HG03558 (cell line): ENCODE measurements at regions not wholly inside any gene's neighbourhood (a gene's known extent, or its start where the extent isn't known, plus 50 kb on each side); places are given as distances from the start of the nearest gene placed in this dataset.
"Not testable (repeated sequence)": the region's sequence is repeated elsewhere in the genome, so short reads cannot be mapped to it uniquely, and the experiment has no call there.

Experiments used
- ATAC-seq: cut with Tn5 transposase; IDR thresholded peaks from one replicate; pipeline ENCODE4 v1.9.1; 2021; ENCODE audit warnings: moderate number of reproducible peaks; ENCODE audit not compliant: unreplicated experiment; ENCODE audit errors: extremely low read depth

DNA sequence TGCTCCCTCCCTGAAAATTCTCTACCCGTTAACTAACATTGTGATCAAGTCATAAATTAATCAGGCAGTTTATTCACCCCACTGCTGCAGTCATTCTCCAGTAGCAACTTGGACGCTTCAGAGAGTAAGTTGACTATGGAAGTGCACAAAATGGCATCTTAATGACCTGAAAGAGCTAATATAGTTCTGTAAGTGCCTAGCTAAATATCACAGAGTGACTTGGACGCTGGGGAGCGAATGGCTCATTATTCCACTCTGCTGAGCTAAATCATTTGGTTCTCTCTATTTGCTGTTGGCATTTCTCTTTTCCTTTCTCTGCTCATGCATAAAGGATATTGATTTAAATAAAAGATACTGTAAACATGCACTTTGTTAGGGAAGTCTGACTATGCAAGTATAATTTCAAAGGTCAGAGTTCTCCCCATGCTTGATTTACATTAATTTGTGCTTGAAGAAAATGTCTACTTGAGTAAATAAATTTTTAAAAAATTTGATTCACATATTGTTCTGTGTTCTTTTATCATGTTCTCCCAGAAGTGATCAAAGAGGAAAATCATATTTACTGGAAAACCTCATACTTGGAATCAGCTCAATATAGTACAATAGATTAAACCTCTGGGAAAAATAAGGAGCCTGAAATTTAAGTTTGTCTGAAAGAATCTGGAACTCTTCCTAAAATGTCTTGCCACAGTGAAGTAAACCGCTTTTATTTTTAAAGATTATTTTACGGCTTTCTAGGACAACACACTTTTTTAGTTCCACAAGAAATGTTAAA, 169.5 kb upstream of the HAPLN1 start:
- no peak for ATAC-seq

DNA sequence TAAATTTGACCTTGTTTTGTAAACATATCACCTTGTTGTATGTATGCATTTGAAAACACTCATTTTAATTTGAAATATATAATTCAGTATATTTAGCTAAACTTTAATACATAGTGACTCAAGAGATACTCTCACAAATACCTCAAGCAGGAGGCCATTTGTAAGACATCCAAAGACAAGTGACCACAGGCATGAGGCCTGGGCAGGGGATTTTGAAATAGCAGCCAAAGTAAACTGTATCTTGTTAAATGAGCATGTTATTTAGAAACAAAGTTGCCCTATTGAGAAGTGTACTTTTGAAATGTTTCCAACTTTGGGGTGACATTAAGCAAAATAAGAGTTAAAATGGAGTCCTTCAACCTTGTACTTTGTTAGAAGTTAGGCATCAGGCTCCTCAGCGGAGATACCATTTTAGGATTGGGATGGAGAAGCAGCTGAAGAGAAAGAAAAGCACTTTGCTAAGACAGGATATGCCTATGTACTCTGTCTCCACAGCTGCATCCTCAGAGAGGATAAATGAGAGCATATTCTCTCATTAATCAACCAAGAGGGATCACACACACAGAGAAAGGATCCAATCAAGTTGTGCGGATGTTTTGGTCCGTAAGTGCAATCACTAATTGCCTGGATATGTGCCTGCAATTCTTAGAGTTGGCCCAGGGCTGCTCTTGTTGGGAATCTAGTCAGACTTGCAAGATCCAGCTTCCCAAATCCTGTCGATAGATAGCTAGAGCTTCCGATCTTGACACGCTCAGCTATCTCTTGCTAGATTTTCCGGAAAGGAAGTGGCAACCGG, 157.5 kb upstream of the HAPLN1 start:
- ATAC-seq: no peak

DNA sequence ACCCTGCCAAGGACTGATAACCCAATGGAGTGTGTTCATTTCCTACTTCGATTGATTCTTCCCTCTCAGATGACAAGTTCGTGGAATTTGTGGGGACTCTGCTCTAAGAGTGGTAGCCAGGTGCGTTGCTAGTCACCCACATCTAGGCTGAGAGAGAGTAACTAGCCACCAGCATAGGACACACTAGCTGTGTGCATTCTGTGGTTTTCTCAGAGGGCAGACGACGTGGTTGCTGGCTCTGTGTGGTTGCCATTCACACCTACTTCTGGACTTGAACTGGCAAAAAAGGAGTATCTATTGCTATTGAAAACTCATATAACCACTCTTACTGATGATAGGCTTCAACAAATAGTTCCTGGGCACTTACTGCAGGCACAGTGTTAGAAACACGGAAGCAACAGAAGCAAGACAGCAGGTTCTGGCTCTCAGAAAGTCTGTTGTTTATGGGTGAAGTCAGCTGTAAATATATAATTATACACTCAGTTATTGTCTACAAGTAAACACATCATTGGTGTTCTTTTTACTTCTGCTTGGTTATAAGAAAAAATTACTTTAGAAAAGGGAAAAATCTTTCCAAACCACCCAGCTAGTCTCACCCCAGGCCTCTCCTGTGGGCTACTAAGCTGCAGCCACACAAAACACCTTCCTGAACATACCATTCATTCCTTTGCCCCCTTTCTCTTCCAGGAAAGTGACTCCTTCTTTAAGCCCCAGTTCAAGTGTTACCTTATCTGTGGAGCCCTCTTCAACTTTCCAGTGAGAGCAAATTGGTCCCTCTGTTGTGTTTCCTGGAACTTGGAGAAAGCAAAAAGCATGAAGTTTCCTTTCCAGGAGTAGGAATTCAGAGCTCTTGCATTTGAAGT, 151.1 kb upstream of the HAPLN1 start:
- ATAC-seq: no peak

DNA sequence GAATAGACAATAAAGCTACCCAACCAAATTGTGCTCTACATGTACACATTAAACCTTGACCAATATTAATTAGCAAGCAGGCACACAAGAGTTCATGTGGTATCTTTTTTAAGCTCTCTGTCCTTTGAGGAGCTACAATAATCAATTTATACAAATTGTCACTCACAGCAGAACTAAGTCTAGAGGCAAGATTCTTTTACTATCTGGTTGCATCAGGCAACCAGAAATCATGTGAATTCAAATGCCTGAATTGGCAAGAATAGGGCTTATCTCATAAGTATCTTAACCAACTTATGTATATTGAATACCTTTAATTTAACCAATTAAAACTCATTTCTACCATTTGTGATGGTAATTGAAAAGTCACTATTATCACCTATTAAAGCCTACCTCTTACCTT, 145.5 kb upstream of the HAPLN1 start:
- no peak for ATAC-seq

DNA sequence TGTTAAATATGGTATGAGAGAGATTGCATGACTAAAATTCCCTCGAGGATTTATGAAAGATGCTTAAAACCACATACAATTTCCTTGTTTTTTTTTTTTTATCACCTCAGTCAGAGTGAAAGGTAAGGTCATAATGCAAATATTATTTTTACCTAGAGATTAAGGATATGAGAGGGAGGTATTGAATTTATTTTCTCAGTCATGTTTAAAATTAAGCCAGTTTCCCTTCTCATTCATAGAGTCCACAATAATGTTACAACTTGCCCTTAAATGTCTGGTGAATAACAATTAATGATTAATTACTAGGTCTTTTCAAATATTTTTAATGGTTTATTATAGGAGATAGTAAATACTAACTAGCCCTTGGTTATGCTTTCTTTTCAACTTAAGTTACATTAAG, 144.9 kb upstream of the HAPLN1 start:
- ATAC-seq: no peak

DNA sequence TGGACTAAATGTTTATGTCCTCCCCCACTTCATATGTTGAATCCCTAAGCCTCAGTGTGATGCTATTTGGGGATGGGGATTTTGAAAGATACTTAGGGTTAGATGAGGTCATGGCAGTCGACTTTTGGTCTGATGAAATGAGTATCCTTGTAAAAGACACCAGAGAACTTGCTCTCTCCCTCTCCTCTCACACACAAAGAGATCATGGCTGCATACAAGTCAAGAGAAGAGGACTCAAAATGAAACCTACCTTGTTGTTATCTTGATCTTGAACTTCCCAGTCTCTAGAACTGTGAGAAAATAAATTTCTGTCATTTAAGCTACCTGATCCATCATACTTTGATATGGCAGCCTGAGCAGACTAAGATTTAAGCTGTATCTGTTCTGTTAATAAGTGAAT, 144.0 kb upstream of the HAPLN1 start:
- no peak for ATAC-seq

DNA sequence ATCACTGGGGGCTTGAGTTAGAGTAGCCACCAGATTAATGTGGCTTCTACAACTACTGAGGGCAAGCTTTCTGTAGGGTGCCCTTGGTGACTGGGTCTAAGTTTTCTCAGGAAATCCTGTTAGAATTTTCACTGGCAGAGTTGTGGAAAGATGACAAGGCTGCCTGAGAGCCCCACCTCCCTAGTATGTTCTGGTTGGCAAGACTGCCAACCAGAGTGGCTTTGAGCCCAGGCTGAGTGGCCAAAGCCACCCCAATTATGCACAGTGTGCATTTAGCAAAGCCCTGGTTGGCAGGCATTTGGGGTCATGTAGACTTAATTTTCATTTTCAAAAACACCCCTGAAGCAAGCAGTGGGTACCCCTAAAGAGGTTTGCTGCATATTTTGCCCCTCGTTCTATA, 136.7 kb upstream of the HAPLN1 start:
- ATAC-seq: no peak

DNA sequence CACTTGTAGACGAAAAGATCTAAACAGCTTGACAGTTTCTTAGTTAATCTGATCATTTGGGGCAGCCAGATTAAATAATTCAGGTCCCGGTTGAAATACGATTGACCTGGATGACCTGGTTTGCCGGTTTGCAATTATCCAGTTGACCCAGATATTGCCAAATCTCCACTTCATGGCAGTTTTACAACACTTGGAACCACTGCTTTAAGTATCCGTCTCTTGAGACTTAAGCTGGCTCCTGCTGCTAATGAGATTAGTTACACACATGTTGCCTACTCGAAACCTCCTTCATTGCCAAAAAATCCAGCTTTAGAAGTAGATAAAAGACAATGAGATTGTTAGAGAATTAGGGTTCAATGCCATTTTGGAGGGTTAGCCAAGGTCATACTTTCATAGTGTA, 136.2 kb upstream of the HAPLN1 start:
- no peak for ATAC-seq

DNA sequence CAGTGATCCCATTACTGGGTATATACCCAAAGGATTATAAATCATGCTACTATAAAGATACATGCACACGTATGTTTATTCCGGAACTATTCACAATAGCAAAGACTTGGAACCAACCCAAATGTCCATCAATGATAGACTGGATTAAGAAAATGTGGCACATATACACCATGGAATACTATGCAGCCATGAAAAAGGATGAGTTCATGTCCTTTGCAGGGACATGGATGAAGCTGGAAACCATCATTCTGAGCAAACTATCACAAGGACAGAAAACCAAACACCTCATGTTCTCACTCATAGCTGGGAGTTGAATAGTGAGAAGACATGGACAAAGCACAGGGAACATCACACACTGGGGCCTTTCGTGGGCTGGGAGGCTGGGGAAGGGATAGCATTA, 129.8 kb upstream of the HAPLN1 start:
- not testable (repeated sequence) for ATAC-seq

DNA sequence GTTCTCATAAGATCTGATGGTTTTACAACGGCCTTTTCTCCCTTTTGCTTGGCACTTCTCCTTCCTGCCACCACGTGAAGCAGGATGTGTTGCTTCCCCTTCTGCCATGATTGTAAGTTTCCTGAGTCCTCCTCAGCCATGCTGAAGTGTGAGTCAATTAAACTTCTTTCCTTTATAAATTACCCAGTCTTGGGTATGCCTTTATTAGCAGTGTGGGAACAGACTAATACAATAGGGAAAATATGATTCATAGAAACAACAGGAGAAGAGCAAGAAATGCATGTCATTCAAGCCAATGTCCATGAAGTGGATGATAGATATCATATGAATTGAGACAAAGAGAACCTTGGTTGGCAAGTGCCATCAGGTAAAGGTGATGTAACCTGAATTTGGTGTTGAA, 128.3 kb upstream of the HAPLN1 start:
- ATAC-seq: no peak

DNA sequence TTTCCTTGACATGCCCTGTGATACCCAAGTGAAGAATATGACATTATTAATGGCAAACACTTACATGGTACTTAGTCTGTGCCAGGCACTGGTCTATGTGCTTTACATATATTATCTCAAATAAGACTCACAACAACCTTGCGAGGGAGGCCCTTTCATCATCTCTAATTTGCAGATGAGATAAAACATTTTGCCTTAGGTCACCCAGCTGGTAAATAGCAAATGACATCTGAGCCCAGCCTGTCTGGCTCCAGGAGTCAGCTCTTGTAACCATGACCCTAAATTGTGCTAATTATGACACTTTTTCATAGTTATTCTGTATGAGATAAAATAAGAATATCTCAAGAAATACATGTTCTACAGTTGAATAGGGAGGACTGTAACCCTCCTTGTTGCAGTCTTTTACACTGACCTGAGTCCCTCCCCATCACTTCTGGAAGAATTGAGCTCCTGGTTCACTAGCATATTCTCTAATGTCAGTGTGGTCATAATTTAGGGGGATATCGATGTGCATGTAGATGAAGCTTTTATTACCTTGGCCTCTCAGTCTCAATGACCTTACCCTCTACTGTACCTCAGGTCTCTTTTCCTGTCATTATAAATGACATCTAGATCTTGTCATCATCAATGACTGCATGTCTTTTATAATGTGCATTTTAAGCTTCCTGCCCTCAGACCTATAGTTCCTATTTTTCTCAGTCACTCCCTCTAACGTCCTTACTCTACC, 126.1 kb upstream of the HAPLN1 start:
- ATAC-seq: no peak

DNA sequence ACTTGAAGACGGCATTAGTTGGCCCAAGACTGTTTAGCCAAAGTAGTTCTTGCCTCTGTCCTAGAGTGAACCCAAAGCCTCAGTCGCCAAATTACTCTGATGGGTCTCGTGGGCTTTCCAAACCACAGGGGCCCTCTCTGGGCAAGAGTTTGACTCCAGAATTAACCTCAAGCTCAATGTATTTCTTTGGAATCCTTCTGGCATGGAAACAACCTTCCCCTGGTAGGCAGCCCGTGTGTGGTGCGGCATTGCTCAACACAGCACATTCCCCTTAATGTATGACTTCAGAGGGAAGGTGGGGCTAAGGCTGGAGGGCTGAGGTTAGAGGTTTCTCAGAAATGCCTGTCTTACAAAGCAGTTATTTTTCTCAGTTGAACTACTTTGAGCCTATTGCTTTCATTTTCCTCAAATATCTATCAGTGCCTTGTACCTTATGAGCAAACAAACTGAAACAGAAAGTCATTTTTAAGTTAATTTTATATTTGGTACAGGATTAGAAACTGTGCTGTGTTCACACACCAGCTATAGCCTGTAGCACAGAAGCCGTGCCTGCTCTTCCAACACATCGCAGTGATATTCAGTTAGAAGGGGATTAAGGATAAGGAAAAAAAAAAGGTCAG, 123.9 kb upstream of the HAPLN1 start:
- ATAC-seq: peak; percentile 100

DNA sequence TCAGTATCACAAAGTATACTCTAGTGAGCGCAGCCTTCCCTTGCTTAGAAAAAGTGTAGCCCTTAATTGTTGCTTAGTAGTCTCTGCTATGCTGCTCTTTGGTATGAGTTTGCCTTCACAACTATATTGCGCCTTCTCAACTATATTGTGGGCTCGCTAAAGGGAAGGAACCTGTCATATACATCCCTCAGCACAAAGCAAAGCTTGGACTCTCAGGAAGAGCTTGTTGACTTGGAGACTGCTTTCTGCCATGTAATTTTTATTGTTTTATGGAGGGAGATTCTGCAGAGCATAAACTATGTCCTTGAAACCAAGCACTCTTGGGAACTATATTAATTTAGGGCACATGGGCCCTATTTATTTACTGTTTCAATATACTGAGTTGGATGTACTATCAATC, 119.1 kb upstream of the HAPLN1 start:
- no peak for ATAC-seq

DNA sequence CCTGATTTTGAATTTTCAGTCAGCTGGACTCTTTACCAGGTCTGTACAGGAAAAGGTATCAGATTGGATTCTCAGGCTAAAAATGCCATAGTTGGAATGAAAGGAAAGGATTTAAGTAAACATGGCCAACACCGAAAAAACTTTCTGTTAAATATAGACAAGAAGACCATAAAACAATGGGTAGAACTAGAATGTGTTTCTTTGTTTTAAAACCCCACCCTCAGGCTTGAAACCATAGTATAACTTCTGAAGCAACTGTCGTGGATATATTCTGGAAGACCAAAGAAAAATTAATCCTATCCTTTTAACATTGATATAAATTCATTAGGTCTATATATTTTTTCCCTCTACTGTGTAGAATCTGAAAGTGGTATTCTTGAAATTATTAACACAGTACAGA, 118.6 kb upstream of the HAPLN1 start:
- no peak for ATAC-seq

DNA sequence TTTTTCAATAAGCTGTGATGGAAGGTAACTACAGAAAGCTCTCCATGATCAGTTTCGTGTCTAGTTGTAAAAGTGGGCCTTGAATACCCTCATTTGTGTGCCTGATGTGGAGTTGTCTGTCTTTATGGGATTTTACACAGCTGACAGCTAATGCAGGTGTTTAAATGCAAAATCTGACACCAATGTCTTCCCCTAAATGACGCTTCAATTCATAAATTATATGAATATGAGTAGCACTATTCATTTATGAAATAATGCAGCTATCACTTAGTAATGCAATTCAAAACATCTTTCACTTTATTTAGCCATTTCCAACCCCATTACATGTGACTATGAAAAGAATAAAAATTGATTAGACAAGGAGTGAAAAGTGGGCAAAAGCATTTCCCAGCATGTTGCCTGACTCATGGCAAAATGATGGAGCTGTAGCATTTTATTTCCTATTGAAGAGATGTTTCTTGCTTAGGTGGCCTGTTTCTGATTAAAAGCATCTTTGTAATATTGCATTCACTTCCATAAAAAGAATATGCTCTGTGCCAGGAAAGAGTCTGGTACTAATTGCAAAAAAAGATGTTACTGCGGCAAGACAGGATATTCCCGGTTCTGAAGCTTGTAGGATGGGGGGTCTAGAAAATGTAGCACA, 116.7 kb upstream of the HAPLN1 start:
- no peak for ATAC-seq

DNA sequence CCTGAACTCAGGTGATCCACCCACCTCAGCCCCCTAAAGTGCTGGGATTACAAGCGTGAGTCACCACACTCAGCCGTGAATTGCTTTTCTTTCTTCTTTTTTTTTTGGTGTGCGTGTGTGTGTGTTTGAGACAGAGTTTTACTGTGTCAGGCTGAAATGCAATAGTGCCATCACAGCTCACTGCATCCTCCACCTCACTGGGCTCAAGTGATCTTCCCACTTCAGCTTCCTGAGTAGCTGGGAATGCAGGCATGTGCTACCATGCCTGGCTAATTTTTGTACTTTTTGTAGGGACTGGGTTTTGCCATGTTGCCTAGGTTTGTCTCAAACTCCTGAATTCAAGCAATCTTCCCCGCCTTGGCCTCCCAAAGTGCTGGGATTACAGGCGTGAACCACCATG, 113.7 kb upstream of the HAPLN1 start:
- no peak for ATAC-seq

DNA sequence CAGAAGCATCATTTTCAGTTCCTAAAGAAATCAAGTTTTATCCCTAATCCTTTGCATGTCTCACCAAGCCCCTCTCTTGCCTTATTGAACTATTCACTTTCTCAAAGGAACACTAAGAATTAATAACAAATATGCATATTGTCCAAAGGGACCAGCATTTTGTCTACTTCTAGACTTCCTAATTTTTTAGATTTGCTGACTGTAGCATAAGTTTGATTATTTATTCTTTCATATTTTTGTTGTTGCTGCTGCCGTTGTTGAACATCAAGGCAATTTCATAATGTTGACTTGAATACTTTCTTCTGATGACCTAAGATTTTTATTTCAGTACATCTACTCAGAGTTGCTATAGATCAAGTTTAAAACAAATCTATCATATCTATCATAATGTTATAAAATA, 111.2 kb upstream of the HAPLN1 start:
- ATAC-seq: no peak

DNA sequence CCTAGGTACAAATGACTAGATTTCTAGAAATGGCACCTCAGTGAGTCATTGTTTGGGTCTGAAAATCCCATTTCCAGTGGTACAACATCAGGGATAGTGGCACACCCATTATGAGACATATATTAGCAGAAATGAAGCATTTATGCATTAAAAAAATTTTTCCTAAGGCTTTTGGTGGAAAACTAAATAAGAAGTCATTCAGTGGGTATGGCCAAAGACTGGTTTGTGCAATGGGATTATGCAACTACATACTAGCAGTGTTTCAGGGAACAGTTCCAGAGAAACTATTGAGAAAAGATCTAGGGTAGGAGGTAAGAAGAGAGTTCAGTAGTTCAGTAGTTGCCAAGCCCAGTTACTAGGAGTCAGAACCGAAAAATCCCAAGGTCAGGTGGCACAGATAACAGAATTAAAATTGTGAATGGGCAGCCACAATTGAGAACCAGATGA, 106.5 kb upstream of the HAPLN1 start:
- no peak for ATAC-seq

DNA sequence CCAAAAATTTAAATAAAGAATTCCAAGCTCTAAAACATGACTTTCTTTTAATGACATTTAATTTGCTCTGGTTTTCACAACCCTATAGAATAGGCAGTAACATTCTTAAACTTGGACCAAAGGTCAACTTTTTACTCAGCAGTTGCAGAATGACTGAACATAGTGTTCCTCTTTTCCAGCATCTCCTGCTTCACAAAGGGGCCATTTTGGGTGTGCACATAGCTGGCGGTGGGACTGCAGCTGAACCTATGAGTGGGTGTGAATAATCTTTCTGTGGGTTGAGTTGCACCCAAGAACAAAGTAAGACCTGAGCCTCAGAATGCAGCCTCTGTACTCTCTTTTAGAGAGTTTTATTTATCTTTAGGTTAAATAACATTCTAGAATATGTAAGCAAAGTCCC, 96.9 kb upstream of the HAPLN1 start:
- no peak for ATAC-seq
